GM18909 (cell line): ENCODE measurements at regions not wholly inside any gene's neighbourhood (a gene's known extent, or its start where the extent isn't known, plus 50 kb on each side); places are given as distances from the start of the nearest gene placed in this dataset.

ENCODE experiments used
- ATAC-seq: cut with Tn5 transposase; IDR thresholded peaks from one replicate; pipeline ENCODE4 v1.9.1; 2021; ENCODE audit warnings: mild to moderate bottlenecking; ENCODE audit not compliant: unreplicated experiment, poor library complexity

DNA sequence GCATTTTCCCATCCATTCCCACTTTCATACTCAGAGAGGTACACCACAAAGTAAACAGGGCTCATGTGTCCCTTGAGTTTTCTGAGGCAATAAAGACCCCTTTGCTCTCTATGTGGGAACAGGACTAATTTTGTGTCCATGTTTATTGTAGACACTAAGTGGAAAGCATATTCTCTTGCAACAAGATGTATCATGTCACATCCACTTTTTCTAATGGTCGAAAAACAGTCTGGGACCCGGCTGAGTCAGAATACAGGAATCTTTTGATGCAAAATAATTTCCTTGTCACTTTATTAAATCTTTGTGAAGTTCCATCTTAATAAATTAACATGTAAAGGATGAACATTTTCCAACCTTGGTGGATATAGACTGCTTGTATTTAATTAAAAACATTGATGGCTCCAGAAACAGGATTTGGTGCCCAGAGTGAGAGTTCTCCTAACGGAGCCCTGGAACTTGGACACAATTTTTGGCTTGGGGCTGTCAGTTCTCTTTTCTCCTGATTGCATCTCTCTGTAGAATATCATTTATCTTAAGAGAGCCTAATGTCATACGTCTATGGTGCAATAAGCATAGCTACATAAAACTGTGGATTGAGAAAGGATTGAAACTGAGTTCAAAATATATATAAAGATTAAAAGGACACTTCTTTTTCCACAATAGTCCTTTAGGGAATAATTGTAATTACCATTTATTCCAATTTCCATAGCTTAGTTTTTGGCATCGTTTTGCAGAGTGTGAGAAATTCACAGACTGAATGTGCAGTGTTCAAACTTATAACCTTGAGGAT, 1116.7 kb upstream of the SEMA6A start:
- no peak for ATAC-seq

- ATAC-seq: no peak
Observed at GRCh38 chr5:117690612-117691011, 1116.0 kb upstream of the SEMA6A start.

- ATAC-seq: no peak
Observed at GRCh38 chr5:117686926-117687325, 1112.3 kb upstream of the SEMA6A start.

DNA sequence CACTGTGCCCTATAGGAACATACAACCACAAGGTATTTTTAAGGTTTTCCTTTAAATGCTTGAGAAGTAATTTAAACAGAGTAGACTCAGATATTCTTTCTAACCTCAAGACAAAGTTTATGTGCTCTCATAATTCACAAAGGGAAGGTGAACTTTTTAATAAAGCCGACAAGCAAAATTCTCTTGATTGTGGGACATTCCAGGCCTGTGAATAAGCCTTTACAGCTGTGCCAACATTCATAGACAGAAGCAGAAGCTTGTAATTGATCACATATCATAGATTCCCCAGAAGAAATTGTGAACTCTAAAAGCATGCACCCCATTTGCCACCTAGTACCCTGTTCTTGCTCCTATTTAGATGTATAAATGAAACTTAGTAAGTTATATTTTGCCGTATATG, 1107.8 kb upstream of the SEMA6A start:
- no peak for ATAC-seq

- ATAC-seq: peak; percentile 51
Observed at GRCh38 chr5:117681431-117682254, 1107.0 kb upstream of the SEMA6A start.

- ATAC-seq: no peak
Observed at GRCh38 chr5:117680426-117680825, 1105.8 kb upstream of the SEMA6A start.

DNA sequence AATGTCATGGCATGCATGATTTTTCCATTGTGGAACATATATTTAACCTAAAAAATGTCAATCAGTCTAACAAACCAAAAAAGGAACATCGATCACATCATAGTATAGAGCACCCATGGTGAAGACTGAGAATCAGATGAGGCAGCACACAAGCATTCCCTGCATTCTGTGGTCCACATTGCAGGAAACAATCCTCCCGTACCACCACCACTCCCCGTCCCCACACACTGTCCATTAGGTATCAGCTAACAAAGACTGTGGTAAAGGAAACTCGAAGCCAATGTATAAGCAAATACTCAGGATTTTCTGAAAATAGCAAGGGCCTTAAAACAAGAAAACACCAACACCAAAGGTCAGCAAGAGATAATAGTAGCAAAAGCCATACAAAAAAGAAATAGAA, 1104.4 kb upstream of the SEMA6A start:
- ATAC-seq: no peak

GRCh38 chr5:117675646-117676045, 1101.0 kb upstream of the SEMA6A start:
- no peak for ATAC-seq

- no peak for ATAC-seq
Observed at GRCh38 chr5:117671551-117671950, 1096.9 kb upstream of the SEMA6A start.

- ATAC-seq: no peak
Observed at GRCh38 chr5:117667105-117667504, 1092.5 kb upstream of the SEMA6A start.

- ATAC-seq: no peak
Observed at GRCh38 chr5:117665121-117665520, 1090.5 kb upstream of the SEMA6A start.

DNA sequence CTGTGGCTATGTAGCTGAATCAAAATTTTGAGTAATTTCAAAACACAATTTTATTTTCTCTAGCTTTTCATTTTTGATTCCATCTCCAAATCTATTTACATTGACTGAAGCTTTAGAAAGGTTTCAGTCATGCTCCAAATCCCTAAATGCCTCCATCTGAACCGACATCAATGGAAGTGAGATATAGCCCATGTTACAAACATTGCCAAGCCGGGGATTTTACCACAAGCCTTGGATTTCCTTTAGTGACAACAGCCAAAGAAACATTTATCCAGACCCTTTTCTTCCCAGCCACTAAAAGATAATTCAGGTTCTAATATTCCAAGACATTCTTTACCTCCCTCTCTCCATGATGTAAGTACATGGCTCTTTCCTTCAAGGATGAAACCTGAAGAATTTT, 1087.7 kb upstream of the SEMA6A start:
- ATAC-seq: no peak

DNA sequence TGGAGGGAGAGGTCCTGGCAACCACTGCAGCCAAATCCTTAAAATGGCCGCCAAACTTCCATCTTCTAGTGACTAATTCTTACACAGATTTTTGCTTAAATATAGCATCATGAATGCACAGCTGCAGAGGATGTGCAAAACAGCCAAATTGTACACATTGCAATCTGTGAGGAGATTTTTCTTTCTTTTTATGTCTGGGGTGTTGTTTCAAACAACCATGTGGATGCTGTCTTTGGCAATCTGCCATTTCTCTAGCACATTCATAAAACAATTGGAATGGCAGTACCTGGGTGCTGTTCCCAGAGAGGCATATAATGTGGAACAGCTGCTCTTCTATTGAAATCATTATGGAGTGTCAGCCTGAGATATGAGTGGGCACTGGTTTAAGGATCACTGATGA, 1082.9 kb upstream of the SEMA6A start:
- ATAC-seq: no peak

- no peak for ATAC-seq
Observed at GRCh38 chr5:117652958-117653280, 1078.3 kb upstream of the SEMA6A start.

- no peak for ATAC-seq
Observed at GRCh38 chr5:117652036-117652957, 1077.7 kb upstream of the SEMA6A start.

- ATAC-seq: no peak
Observed at GRCh38 chr5:117649821-117650220, 1075.2 kb upstream of the SEMA6A start.

GRCh38 chr5:117645400-117645799, 1070.8 kb upstream of the SEMA6A start:
- ATAC-seq: no peak

DNA sequence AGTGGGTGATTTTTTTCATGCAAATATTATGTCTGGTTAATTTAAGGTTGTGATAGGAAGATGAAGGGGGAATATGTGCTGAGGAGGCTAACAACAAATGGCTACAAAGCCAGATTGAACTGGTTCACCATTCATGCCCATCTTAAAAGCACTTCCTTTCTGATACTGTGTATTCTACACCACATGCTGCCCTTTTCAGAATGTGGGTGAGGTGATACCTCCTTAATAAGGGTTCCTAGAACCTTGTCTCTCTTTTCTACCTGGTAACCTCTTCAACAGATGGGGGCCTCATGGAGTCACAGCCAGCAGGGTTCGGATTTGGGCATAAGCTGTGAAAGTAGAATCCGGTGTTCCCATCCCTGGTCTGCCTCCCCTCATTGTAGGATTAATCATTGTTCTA, 1064.0 kb upstream of the SEMA6A start:
- no peak for ATAC-seq

GRCh38 chr5:117633093-117633492, 1058.5 kb upstream of the SEMA6A start:
- ATAC-seq: no peak

DNA sequence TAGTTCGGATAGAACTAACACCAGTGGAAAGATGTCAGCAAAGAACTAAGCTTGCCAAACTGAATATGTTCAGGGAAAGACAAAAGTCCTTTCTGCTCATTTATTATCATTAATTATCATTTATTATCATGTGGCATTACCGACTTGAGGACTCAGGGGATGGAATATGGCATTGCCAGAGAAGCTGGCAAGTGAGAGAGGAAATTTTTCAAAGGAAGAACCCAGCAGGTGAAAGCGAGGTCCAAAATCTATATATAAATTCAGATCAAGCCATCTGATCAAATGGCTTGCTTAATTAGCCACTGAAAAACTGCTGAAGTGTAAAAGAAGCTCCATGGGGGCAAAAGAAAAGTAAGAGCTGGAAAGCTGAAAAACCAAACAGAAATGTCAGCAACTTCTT, 1049.6 kb upstream of the SEMA6A start:
- no peak for ATAC-seq
